GM12872 (cell line): ENCODE measurements at regions not wholly inside any gene's neighbourhood (a gene's known extent, or its start where the extent isn't known, plus 50 kb on each side); places are given as distances from the start of the nearest gene placed in this dataset.

Experiments
- TF ChIP-seq, protein P1 (sequence below): IDR thresholded peaks from 3 replicates; pipeline ENCODE4 v1.5.1; 2011; ENCODE audit warnings: low read depth, mild to moderate bottlenecking, low read length, moderate library complexity; ENCODE audit not compliant: insufficient read depth

DNA sequence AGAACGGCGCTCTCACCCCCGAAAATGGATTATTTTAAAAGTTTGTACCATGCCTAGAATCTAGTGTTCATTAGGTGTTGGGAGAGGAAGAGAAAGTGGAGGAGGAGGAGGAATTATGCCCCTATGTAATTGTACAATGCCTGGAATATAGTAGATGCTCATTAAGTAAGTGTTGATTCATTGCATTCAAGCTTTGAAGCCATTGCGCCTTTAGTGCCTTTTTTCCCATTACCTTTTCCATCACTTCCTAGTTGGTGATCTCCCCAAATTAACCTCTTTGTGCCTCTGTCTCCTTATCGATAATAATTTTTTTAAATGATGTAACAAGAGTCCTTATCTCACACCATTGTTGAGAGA lies 220.7 kb upstream of the PRICKLE2 start:
- TF ChIP-seq, protein P1, sequence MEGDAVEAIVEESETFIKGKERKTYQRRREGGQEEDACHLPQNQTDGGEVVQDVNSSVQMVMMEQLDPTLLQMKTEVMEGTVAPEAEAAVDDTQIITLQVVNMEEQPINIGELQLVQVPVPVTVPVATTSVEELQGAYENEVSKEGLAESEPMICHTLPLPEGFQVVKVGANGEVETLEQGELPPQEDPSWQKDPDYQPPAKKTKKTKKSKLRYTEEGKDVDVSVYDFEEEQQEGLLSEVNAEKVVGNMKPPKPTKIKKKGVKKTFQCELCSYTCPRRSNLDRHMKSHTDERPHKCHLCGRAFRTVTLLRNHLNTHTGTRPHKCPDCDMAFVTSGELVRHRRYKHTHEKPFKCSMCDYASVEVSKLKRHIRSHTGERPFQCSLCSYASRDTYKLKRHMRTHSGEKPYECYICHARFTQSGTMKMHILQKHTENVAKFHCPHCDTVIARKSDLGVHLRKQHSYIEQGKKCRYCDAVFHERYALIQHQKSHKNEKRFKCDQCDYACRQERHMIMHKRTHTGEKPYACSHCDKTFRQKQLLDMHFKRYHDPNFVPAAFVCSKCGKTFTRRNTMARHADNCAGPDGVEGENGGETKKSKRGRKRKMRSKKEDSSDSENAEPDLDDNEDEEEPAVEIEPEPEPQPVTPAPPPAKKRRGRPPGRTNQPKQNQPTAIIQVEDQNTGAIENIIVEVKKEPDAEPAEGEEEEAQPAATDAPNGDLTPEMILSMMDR: no peak

DNA sequence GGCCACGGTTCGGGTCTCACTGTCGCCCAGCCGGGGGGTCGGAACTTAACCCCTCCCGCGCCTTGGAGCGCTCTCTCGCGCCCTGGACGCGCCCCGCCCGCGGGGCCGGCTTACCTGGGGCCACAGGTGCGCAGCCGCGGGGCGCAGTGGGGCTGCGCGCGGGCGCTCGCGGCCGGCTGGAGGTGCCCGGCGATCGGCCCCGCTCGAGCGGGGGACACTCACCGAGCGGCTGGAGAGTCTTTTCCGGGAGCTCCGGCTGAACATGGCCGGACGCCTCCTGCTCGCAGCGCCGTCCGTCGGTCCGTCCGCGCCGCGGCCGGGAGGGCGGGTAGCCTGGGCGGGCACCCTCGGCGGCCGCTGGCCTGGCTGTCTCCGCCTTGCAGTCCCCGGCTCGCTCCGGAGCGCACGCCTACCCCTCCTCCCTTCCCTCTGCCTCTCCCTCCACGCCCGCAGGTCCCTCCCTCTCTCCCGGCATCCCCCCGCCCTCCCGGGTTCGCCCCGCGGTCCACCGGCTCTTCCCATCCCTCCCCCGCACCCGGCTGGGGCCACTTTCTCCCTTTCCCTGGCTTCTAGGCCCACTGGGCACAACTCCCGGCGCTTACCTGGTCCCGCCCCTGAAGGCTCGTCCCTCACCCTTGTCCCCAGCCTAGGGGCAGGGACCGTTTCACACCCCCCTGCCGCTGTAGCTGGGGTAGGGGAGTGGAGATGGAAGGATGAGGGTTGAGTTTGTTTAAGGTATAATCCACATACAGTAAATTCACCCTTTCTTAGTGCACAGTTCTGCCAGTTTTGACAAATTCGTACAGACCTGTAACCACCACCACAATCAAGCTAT lies 220.1 kb upstream of the PRICKLE2 start:
- TF ChIP-seq, protein P1: no peak

DNA sequence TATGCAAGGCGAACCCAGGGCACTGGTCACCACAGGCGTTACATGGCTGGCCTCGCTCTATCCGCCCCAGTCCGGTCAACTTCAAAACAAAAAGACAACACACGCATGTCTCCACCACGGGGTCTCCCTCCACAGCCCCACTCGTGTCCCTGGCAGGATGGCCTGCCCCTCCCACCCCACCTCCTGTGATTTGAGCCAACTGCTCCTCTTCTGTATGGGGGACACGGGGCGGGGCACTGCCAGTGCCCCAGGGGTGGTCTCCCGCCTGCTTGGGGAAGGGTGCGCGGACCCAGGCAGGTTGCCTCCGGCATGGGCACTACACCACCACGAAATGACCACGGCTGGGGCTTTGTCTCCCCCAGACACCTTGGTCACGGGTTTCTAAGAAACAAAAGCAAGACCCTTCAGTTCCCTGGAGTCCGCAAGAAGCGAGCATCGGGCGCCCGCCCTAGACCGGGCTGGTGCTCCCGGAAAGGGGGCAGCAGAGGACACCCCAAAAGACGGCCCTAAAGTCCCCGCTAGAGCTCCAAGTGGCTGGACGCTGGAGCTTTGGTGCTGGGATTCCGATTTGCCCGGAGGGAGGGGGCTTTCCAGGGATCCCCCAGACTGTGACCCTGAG lies 219.3 kb upstream of the PRICKLE2 start:
- TF ChIP-seq, protein P1: no peak

DNA sequence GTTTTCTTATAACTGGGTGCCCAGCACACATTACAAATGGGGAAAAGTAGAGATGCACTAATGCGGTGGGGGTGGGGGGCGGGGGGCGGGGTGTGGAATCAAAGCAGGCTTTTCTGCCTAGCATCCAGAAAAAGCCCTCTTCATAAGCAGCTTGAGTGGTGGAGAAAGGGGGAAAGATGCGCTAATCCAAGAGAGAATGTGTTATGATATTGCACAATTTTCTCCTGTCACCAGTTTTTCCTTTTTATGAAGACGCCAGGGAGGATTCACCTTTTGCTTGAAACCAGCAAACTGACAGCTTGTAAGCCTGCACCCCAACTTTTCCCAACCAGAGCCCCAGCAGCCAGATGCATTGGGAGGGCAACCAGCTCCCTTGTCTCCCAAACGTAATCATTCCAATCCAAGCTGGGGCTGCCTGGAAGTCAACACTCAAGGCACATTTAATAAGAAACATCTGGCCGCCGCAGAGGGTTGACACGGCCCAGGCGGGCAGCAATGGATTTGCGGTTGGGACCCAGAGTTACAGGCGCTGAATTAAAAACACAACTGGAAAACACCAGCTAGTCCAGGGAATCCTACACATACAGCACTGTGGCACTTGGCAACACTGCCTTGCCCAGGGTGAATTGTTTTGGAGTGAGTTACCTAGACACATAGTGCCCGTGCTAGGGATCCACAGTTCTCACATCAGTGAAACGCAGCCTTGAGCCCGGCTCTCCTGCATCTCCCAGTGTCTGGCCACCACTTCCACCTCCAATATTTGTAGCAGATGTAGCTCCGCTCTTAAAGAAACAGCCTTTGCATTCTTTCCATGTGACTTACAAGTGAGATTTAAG lies 218.5 kb upstream of the PRICKLE2 start:
- TF ChIP-seq, protein P1: no peak

DNA sequence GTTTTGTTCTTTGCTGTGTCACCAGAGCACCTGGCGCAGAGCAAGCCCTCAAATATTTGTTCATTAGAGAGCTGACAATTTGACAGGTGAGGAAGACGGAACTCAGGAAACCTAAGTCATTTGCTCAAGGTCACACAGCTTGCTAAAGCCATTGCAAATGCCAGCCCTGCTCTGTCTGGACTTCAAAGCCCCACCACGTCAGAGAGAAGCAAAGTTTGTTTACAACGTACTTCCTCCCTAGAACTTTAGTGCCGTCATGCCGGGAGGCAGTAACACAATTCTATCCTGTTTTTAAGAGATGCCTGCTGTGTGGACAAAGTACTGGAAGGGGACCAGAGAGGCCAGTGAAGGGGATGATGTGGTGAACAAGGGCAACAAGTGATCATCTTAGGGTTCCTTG lies 216.6 kb upstream of the PRICKLE2 start:
- TF ChIP-seq, protein P1: no peak

DNA sequence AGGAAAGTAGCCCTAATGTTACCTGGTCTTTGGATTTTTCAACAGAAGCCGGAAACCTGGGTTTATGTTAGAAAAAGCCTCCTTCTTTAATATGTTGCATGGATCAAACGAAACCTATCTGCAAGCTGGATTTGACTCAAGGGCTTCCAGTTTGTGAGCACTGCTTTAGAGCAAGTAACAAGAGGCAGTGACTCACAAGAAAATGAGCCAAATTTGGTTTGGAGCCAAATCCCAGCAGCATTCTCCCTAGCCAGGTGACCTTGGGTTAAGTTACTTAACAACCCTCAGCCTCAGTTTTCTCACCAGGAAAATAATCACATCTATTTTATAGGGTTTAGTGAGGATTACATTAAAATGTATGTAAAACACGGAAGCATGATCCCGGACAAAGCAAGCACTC lies 215.2 kb upstream of the PRICKLE2 start:
- TF ChIP-seq, protein P1: no peak

DNA sequence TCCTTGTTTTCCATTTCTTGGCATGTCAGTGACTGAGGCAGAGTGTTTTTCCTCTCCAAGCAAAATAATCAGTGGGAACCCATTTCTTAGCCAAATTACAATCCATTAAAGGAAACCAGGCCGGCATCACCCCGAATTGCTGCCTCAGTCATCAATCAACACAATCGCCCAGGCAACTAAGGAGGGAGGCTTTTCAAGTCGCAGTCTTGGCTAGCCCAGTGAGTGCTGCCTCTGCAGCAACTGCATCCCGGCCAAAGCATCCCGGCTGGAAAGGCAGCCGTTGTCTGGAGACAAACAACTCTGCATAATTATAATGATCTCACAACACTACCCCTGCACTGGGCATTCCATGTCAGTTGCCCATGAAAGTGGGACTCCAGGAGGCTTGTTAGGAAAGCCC lies 213.5 kb upstream of the PRICKLE2 start:
- TF ChIP-seq, protein P1: no peak
